HT1080 (cell line): ENCODE measurements at regions not wholly inside any gene's neighbourhood (a gene's known extent, or its start where the extent isn't known, plus 50 kb on each side); places are given as distances from the start of the nearest gene placed in this dataset.
"Not testable (repeated sequence)": the region's sequence is repeated elsewhere in the genome, so short reads cannot be mapped to it uniquely, and the experiment has no call there.

ENCODE experiments used
- DNase-seq: peaks from one replicate; pipeline ENCODE4 v3.0.0-alpha.2; 2015; ENCODE audit warnings: low read depth

- DNase-seq, result no peak
Observed at GRCh38 chr9:102740578-102740977, 254.6 kb upstream of the CYLC2 start.

DNA sequence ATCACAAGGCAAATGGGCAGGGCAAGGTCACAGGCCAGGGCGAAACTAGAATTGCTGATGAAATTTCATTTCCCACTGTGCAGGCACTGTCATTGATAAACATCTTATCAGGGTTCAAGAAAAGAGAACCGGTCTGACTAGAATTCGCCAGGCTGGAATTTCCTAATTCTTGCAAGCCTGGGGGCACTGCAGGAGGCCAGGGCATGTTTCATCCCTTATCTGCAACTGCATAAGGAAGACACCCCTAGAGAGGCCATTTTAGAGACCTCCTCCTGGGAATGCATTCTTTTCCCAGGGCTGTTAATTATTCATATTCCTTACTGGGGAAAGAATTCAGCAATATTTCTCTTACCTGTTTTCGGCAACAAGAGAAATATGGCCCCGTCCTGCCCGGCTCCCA lies 266.2 kb upstream of the CYLC2 start:
- no peak for DNase-seq

- no peak for DNase-seq
Observed at GRCh38 chr9:102714184-102714583, 280.9 kb upstream of the CYLC2 start.

- DNase-seq, result not testable (repeated sequence)
Observed at GRCh38 chr9:102712910-102713309, 282.2 kb upstream of the CYLC2 start.

DNA sequence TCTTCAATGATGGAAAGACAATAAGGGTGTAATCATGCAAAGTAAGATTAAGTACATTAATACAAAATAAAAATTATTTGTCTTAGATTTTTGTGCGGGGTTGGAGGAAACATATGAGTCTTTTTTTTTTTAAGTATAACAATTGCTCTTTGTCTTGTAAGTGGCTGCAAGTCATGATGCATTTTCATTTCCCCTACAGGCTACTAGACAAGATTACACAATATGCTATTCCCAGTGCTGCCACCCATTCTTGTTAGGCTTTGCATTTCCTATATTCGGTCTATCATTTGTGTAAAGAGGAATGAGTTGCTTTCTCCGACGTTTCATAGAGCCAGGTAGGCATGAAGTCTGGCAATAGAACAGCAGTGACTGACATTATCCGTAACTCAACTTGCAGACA lies 294.2 kb upstream of the CYLC2 start:
- peak; percentile 82 for DNase-seq

DNA sequence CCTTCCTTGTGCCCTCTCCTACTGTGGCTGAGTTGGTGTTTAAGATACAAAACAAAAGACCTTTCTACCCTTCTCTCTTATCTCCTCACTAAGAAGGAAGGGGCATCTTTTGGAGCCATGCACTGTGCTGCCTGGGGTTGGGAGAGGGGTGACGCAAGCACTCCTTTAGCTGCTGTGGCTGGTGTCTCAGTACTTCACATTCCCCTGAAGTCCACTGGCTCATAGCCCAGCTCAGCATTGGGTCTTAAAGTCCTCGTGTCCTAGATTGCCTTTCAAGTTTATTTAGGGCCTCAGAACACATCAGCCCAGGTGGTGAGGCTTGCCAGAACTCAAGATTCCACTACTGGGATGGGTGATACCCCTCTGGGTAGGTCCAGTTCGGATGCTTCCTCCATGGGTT lies 325.9 kb upstream of the CYLC2 start:
- no peak for DNase-seq

- DNase-seq, result no peak
Observed at GRCh38 chr9:102652471-102652870, 342.7 kb upstream of the CYLC2 start.

GRCh38 chr9:102650896-102651295 lies 344.2 kb upstream of the CYLC2 start:
- DNase-seq, result no peak

- DNase-seq, result no peak
Observed at GRCh38 chr9:102642651-102643050, 352.5 kb upstream of the CYLC2 start.

GRCh38 chr9:102631559-102631958 lies 363.6 kb upstream of the CYLC2 start:
- peak; percentile 54 for DNase-seq

- no peak for DNase-seq
Observed at GRCh38 chr9:102609461-102609860, 385.7 kb upstream of the CYLC2 start.

GRCh38 chr9:102603198-102604195 lies 391.6 kb upstream of the CYLC2 start:
- not testable (repeated sequence) for DNase-seq

DNA sequence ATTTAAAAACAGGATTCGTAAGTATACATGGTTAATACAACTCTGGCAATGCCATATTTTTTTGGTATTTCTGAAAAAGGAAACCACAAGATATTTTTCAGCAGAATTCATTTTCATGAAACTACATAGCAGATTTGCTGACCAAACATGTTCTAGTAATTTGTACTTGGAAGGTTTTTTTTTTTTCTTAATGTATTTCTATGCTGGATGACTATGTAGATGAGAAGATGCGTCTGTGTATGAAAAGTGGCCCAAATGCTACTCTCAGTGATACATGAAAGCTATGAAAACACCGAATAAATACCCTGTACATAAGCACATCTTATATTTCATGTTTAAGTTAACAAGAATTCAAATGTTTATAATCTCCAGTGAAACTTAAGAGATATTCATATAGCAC lies 400.9 kb upstream of the CYLC2 start:
- DNase-seq, result no peak

- DNase-seq, result no peak
Observed at GRCh38 chr9:102587281-102587680, 407.9 kb upstream of the CYLC2 start.

GRCh38 chr9:102569436-102569835 lies 425.7 kb upstream of the CYLC2 start:
- DNase-seq, result no peak

GRCh38 chr9:102551346-102551745 lies 443.8 kb upstream of the CYLC2 start:
- DNase-seq, result no peak

DNA sequence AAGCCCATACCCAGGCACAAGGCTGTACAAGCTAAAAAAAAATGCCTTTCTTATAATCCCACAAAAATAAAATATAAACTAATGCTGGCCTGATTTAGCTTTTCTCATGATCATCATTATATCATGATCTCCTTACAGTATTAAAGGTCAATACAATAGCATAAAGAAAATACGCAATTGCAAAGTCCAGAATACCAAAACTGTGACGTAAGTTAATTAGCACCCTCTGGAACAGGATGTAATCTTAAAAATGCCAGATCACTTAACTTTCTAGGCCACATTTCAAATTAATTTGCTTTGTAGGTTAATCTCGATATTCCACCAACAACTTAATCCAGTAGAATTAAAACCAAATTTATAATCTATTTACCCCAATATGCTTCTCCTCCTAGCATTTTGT lies 444.2 kb upstream of the CYLC2 start:
- DNase-seq, result no peak

GRCh38 chr9:102550266-102550665 lies 444.9 kb upstream of the CYLC2 start:
- DNase-seq, result no peak

GRCh38 chr9:102534031-102534430 lies 461.1 kb upstream of the CYLC2 start:
- no peak for DNase-seq

GRCh38 chr9:102521097-102521755 lies 473.9 kb upstream of the CYLC2 start:
- peak; percentile 64 for DNase-seq

GRCh38 chr9:102519423-102519822 lies 475.7 kb upstream of the CYLC2 start:
- no peak for DNase-seq

- no peak for DNase-seq
Observed at GRCh38 chr9:102518324-102518723, 476.8 kb upstream of the CYLC2 start.

- DNase-seq, result peak; percentile 15
Observed at GRCh38 chr9:102514541-102514940, 480.6 kb upstream of the CYLC2 start.
